H1 (cell line): ENCODE measurements at regions not wholly inside any gene's neighbourhood (a gene's known extent, or its start where the extent isn't known, plus 50 kb on each side); places are given as distances from the start of the nearest gene placed in this dataset.

Experiments used
- CTCF ChIA-PET: fragments of 300-600 bp; sonication (Branson Sonifier 250); formaldehyde crosslinking; loops from one replicate; lab custom pipeline; 2021; ENCODE audit not compliant: partially characterized antibody; lab: Charles Lee
- POLR2A ChIA-PET: fragments of 300-600 bp; sonication (Branson Sonifier 250); formaldehyde crosslinking; loops from one replicate; lab custom pipeline; 2021; ENCODE audit warnings: inconsistent platforms; ENCODE audit not compliant: partially characterized antibody; lab: Charles Lee
- DNase-seq, 2 experiments: peaks; one replicate each; pipeline versions ENCODE4 v3.0.0 to v3.0.0-alpha.2; 2010 to 2022; ENCODE audit warnings: low spot score in 2 of 2, low read depth in 1 of 2, mixed read lengths in 1 of 2
- FAIRE-seq: peaks from 2 replicates; lab custom pipeline; 2011; peaks lifted over from hg19 to GRCh38; lab: Jason Lieb, UNC
- H2AFZ ChIP-seq: 2 replicates; pipeline ENCODE4 v1.8.1; 2012; ENCODE audit warnings: low read length, inconsistent platforms
- H2AK5ac ChIP-seq: 2 replicates; pipeline ENCODE4 v1.6.1; 2013; ENCODE audit warnings: low read depth, low read length
- H2BK120ac ChIP-seq: replicated peaks from 2 replicates; pipeline ENCODE3; 2013; ENCODE audit warnings: low read depth, low read length, inconsistent platforms
- H2BK12ac ChIP-seq: 2 replicates; pipeline ENCODE4 v1.6.1; 2013; ENCODE audit warnings: low read depth, low read length
- H2BK15ac ChIP-seq: 2 replicates; pipeline ENCODE4 v1.6.1; 2013; ENCODE audit warnings: low read length
- H2BK20ac ChIP-seq: 2 replicates; pipeline ENCODE4 v1.6.1; 2013; ENCODE audit warnings: low read length
- H2BK5ac ChIP-seq: 2 replicates; pipeline ENCODE4 v1.6.1; 2013; ENCODE audit warnings: low read depth, low read length
- H3K14ac ChIP-seq: 2 replicates; pipeline ENCODE4 v1.6.1; 2013; ENCODE audit warnings: inconsistent platforms; ENCODE audit not compliant: insufficient read length
- H3K18ac ChIP-seq: 2 replicates; pipeline ENCODE4 v1.6.1; 2013; ENCODE audit warnings: low read length; ENCODE audit errors: extremely low read depth
- H3K23ac ChIP-seq: 2 replicates; pipeline ENCODE4 v1.6.1; 2013; ENCODE audit warnings: inconsistent platforms; ENCODE audit not compliant: insufficient read length
- H3K23me2 ChIP-seq: 2 replicates; pipeline ENCODE4 v1.6.1; 2013; ENCODE audit warnings: low read depth, low read length
- H3K27ac ChIP-seq: 2 replicates; pipeline ENCODE4 v1.6.1; 2011; ENCODE audit warnings: low read depth, low read length, inconsistent platforms
- H3K27me3 ChIP-seq, 4 experiments: replicated peaks in 1 of 4; 1 replicate in 1 of 4; 2 replicates in 3 of 4; pipeline versions ENCODE4 v1.6.1 to v1.8.1; 2011 to 2013; ENCODE audit warnings: low read length in 3 of 4, mild to moderate bottlenecking in 3 of 4, inconsistent platforms in 2 of 4, mixed read lengths in 2 of 4, moderate library complexity in 1 of 4; ENCODE audit not compliant: control insufficient read depth in 3 of 4, insufficient read depth in 3 of 4; ENCODE audit errors: extremely low read depth in 1 of 4
- H3K36me3 ChIP-seq, 4 experiments: 2 replicates each; pipeline versions ENCODE4 v1.6.1 to v1.8.1; 2011 to 2013; ENCODE audit warnings: mild to moderate bottlenecking in 4 of 4, low read length in 3 of 4, moderate library complexity in 2 of 4, control low read depth in 1 of 4, inconsistent platforms in 1 of 4; ENCODE audit not compliant: insufficient read depth in 4 of 4, control insufficient read depth in 2 of 4
- H3K4ac ChIP-seq: replicated peaks from 2 replicates; pipeline ENCODE3; 2013; ENCODE audit warnings: low read length, low read depth, mixed read lengths, inconsistent platforms; ENCODE audit not compliant: insufficient read length
- H3K4me1 ChIP-seq, 4 experiments: replicated peaks in 1 of 4; 1 replicate in 1 of 4; 2 replicates in 3 of 4; pipeline versions ENCODE4 v1.6.1 to v1.8.1; 2011 to 2013; ENCODE audit warnings: low read length in 3 of 4, inconsistent platforms in 2 of 4, mixed read lengths in 1 of 4; ENCODE audit not compliant: insufficient read depth in 4 of 4, control insufficient read depth in 3 of 4
- H3K4me2 ChIP-seq, 2 experiments: 2 replicates each; pipeline versions ENCODE4 v1.6.1 to v1.8.1; 2011 to 2013; ENCODE audit warnings: low read depth in 2 of 2, low read length in 2 of 2, control low read depth in 1 of 2, inconsistent platforms in 1 of 2, mild to moderate bottlenecking in 1 of 2; ENCODE audit not compliant: insufficient read depth in 1 of 2
- H3K4me3 ChIP-seq, 4 experiments: fragments of 200-600, 300-600 bp in 1 of 4; sonication (generic), shearing (Covaris generic), sonication (Bioruptor Twin) in 1 of 4; 2 replicates each; pipeline versions ENCODE4 v1.5.1 to v1.8.1; 2011 to 2016; ENCODE audit warnings: low read length in 4 of 4, low read depth in 3 of 4, control low read depth in 2 of 4, inconsistent platforms in 2 of 4, mild to moderate bottlenecking in 2 of 4, mixed read lengths in 1 of 4, moderate library complexity in 1 of 4; ENCODE audit not compliant: insufficient read depth in 2 of 4; ENCODE audit errors: extremely low read depth in 1 of 4
- H3K56ac ChIP-seq: replicated peaks from 2 replicates; pipeline ENCODE3; 2013; ENCODE audit warnings: low read depth, mild to moderate bottlenecking, mixed read lengths, low read length, inconsistent platforms; ENCODE audit not compliant: insufficient read length
- H3K79me1 ChIP-seq: 2 replicates; pipeline ENCODE4 v1.6.1; 2013; ENCODE audit warnings: low read depth, low read length, control low read depth
- H3K79me2 ChIP-seq, 2 experiments: 2 replicates each; pipeline versions ENCODE4 v1.6.1 to v1.8.1; 2012 to 2013; ENCODE audit warnings: low read length in 2 of 2, mild to moderate bottlenecking in 2 of 2, inconsistent platforms in 1 of 2; ENCODE audit not compliant: insufficient read depth in 2 of 2, control insufficient read depth in 1 of 2
- H3K9ac ChIP-seq, 4 experiments: replicated peaks in 1 of 4; 1 replicate in 1 of 4; 2 replicates in 3 of 4; pipeline versions ENCODE4 v1.6.1 to v1.8.1; 2011 to 2013; ENCODE audit warnings: low read depth in 3 of 4, low read length in 3 of 4, control low read depth in 2 of 4, mild to moderate bottlenecking in 2 of 4, moderate library complexity in 2 of 4, inconsistent platforms in 1 of 4; ENCODE audit errors: extremely low read depth in 1 of 4
- H3K9me3 ChIP-seq, 2 experiments: 2 replicates each; pipeline versions ENCODE4 v1.6.1 to v1.8.1; 2012 to 2013; ENCODE audit warnings: mild to moderate bottlenecking in 2 of 2, moderate library complexity in 2 of 2, control low read depth in 1 of 2, inconsistent platforms in 1 of 2, low read depth in 1 of 2, low read length in 1 of 2, mixed read lengths in 1 of 2; ENCODE audit not compliant: insufficient read depth in 2 of 2
- H4K20me1 ChIP-seq, 2 experiments: replicated peaks in 1 of 2; 2 replicates each; pipeline versions ENCODE3 to v1.8.1; 2011 to 2013; ENCODE audit warnings: inconsistent platforms in 2 of 2, low read length in 2 of 2, mild to moderate bottlenecking in 1 of 2; ENCODE audit not compliant: insufficient read depth in 2 of 2, control insufficient read depth in 1 of 2
- H4K5ac ChIP-seq: 2 replicates; pipeline ENCODE4 v1.6.1; 2013; ENCODE audit warnings: low read length, low read depth, mixed read lengths, inconsistent platforms; ENCODE audit not compliant: insufficient read length
- H4K8ac ChIP-seq: 2 replicates; pipeline ENCODE4 v1.8.0; 2013; ENCODE audit warnings: mild to moderate bottlenecking, moderate library complexity, low read length, inconsistent platforms; ENCODE audit not compliant: insufficient read depth; ENCODE audit errors: extremely low read depth
- H4K91ac ChIP-seq: replicated peaks from 2 replicates; pipeline ENCODE3; 2013; ENCODE audit warnings: low read length, mixed read lengths, inconsistent platforms; ENCODE audit not compliant: insufficient read length
- ATF3 ChIP-seq: IDR thresholded peaks from 2 replicates; pipeline ENCODE4 v1.6.1; 2011; ENCODE audit warnings: low read depth, mild to moderate bottlenecking, low read length; ENCODE audit not compliant: insufficient read depth
- BRCA1 ChIP-seq: IDR thresholded peaks from 2 replicates; pipeline ENCODE4 v1.6.1; 2012; ENCODE audit warnings: low read depth, low read length, improper control_type of control experiment
- GABPA ChIP-seq: IDR thresholded peaks from 2 replicates; pipeline ENCODE4 v1.6.1; 2011; ENCODE audit warnings: mild to moderate bottlenecking, low read length, moderate library complexity, borderline replicate concordance; ENCODE audit not compliant: insufficient read depth
- GTF2F1 ChIP-seq: IDR thresholded peaks from 2 replicates; pipeline ENCODE4 v1.6.1; 2012; ENCODE audit warnings: low read depth, low read length, improper control_type of control experiment, borderline replicate concordance
- MAX ChIP-seq: IDR thresholded peaks from 2 replicates; pipeline ENCODE4 v1.6.1; 2012; ENCODE audit warnings: inconsistent platforms
- NRF1 ChIP-seq: IDR thresholded peaks from 2 replicates; pipeline ENCODE4 v1.6.1; 2011; ENCODE audit warnings: mild to moderate bottlenecking, low read depth, low read length, improper control_type of control experiment
- POLR2A ChIP-seq, 2 experiments: IDR thresholded peaks; 1 replicate in 1 of 2; 2 replicates in 1 of 2; pipeline ENCODE4 v1.6.1; 2011; ENCODE audit warnings: low read depth in 2 of 2, low read length in 2 of 2, mild to moderate bottlenecking in 2 of 2; ENCODE audit errors: control extremely low read depth in 1 of 2
- SP1 ChIP-seq: IDR thresholded peaks from 2 replicates; pipeline ENCODE4 v1.6.1; 2011; ENCODE audit warnings: low read depth, low read length
- SP4 ChIP-seq: IDR thresholded peaks from 2 replicates; pipeline ENCODE4 v1.6.1; 2012; ENCODE audit warnings: low read length, inconsistent platforms
- TCF12 ChIP-seq: IDR thresholded peaks from 2 replicates; pipeline ENCODE4 v1.6.1; 2011; ENCODE audit warnings: low read depth, mild to moderate bottlenecking, low read length
- USF2 ChIP-seq: IDR thresholded peaks from 2 replicates; pipeline ENCODE4 v1.6.1; 2011; ENCODE audit warnings: low read length, improper control_type of control experiment
- YY1 ChIP-seq: IDR thresholded peaks from 2 replicates; pipeline ENCODE4 v1.6.1; 2011; ENCODE audit warnings: low read depth, mild to moderate bottlenecking, low read length
- ZNF274 ChIP-seq: IDR thresholded peaks from 2 replicates; pipeline ENCODE4 v1.7.0; 2012; ENCODE audit warnings: low read length, borderline replicate concordance; ENCODE audit errors: extremely low read depth
- WGBS, 2 experiments: shearing (Covaris generic) in 1 of 2; methylation state at CpG; one replicate each; pipeline versions ENCODE4 v1.1.6 to v1.1.7; 2013 to 2015; ENCODE audit warnings: low lambda C conversion rate in 2 of 2, mixed read lengths in 2 of 2, inconsistent platforms in 1 of 2, low coverage in 1 of 2, missing lambda C conversion rate in 1 of 2; ENCODE audit not compliant: insufficient replicate concordance in 2 of 2, insufficient coverage in 1 of 2, insufficient read length in 1 of 2; ENCODE audit errors: extremely low coverage in 1 of 2, missing lambda C conversion rate in 1 of 2; 5-methylcytosine and 5-hydroxymethylcytosine counted together

- H3K23ac ChIP-seq: no peak overlapping the region
- H2BK12ac ChIP-seq: no peak overlapping the region
- POLR2A ChIA-PET: no interaction called here
- H3K4me3 ChIP-seq: no peak overlapping the region
- H4K91ac ChIP-seq: no peak overlapping the region
- H4K8ac ChIP-seq: no peak overlapping the region
- H3K9ac ChIP-seq: no peak overlapping the region
- no peak overlapping the region for H2AFZ ChIP-seq
- H3K27ac ChIP-seq: no peak overlapping the region
- no peaks in the 10 kb centered on the region for H3K36me3 ChIP-seq
- H4K5ac ChIP-seq: no peak overlapping the region
- WGBS, 2 experiments: 93% methylated on average over 3 of the region's 3 CpGs; no CpG with 5 or more reads in 1 of the 2 experiments
- no peak overlapping the region for H3K14ac ChIP-seq
- FAIRE-seq (no peak), DNase-seq (no peak)
- H3K23me2 ChIP-seq: peaks cover 2% of the 10 kb centered on the region; the same call in 1 of the 2 replicates
- no peaks in the 10 kb centered on the region for H3K79me2 ChIP-seq
- no peak overlapping the region for H2BK15ac ChIP-seq
- no peaks in the 10 kb centered on the region for H3K9me3 ChIP-seq
- H3K4ac ChIP-seq: no peak overlapping the region
- H3K4me1 ChIP-seq: peaks cover 0 to 8% (median 3%) of the 10 kb centered on the region in 4 experiments; a peak in 3 of 7 replicates
- H2BK120ac ChIP-seq: no peak overlapping the region
- H3K27me3 ChIP-seq: no peaks in the 10 kb centered on the region
- H3K18ac ChIP-seq: no peak overlapping the region
- H3K79me1 ChIP-seq: no peaks in the 10 kb centered on the region
- no peak overlapping the region for H2AK5ac ChIP-seq
- CTCF ChIA-PET: no interaction called here
- H2BK20ac ChIP-seq: no peak overlapping the region
- no peak overlapping the region for H3K4me2 ChIP-seq
- no peaks in the 10 kb centered on the region for H4K20me1 ChIP-seq
- H3K56ac ChIP-seq: no peak overlapping the region
- H2BK5ac ChIP-seq: no peak overlapping the region
- TF ChIP-seq YY1: no peak
- TF ChIP-seq ATF3: no peak
- TF ChIP-seq GTF2F1: no peak
- no peak for TF ChIP-seq POLR2A (IDR thresholded peaks at IDR 0.05; ENCODE audit: control extremely low read depth in 1 of 2, low read depth in 2 of 2, low read length in 2 of 2)
- no peak for TF ChIP-seq SP1
- TF ChIP-seq NRF1: no peak
- no peak for TF ChIP-seq MAX
- TF ChIP-seq BRCA1: no peak
- TF ChIP-seq ZNF274: no peak
- TF ChIP-seq GABPA: no peak
- no peak for TF ChIP-seq TCF12
- TF ChIP-seq SP4: no peak
- TF ChIP-seq USF2: no peak
Measured at GRCh38 chr15:97199393-97200051, 761.0 kb upstream of the ARRDC4 start.
